NCI-H2227 (cell line): ENCODE measurements at regions not wholly inside any gene's neighbourhood (a gene's known extent, or its start where the extent isn't known, plus 50 kb on each side); places are given as distances from the start of the nearest gene placed in this dataset.

Experiments
- DNase-seq: peaks from one replicate; lab custom pipeline; 2025; ENCODE audit not compliant: unreplicated experiment; lab: John Stamatoyannopoulos, UW

DNA sequence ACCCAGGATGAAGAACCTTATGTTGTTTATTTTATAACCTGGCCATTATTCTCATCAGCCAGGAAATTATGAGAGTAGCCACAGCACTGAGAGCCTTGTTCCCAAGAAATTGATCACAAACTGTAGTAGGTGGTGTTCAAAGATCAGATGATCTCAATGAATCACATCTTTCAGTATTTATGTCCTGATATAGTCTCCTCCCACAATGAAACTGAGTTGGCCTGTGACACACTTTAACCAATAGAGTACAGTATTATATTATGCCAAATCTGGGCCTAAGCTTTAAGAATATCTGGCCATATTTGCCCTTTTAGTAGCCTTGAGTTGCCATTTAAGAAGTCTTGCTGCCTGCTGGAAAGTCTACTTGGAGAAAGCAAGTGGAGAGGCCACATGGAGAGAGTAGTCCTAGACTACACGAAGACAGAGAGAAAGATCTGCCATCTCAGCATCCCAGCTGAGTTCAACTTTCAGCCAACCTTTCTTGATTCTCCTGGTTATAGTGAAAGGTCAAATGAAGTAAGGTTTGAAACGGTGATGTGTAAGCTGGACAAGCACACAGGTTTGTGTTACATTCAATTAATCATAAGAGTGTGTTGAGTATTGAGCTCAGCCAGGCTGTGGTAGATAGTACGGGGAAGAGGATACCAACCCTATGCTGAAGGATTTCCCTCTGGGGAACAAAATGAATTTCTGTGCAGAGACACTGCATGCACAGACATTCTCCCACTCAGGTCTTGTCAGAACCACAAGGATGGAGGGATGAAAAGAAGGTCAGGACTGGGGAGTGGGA is 561.8 kb downstream of the SOX6 start:
- no peak for DNase-seq

DNA sequence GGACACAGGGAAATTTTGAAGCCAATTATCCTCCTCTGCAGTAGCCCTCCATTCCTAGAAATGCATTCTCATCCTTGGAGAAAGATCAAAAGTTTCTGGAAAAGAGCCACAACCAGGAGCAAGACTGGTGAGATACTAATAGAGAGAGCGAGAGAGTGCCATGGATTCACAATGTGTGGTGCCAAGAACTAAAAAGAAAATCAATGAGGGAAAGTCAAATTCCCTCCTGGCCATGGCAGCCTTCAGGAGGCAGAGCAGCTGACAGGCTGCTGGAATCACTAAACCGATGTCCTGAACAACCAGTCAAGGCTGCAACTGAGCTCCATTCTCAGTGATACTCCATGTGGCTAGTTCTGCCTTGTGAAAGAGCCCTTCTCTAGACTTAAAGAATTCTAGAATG is 561.0 kb downstream of the SOX6 start:
- no peak for DNase-seq

- DNase-seq, result no peak
These were observed 556.1 kb downstream of the SOX6 start for GRCh38 chr11:15800111-15800800.

DNA sequence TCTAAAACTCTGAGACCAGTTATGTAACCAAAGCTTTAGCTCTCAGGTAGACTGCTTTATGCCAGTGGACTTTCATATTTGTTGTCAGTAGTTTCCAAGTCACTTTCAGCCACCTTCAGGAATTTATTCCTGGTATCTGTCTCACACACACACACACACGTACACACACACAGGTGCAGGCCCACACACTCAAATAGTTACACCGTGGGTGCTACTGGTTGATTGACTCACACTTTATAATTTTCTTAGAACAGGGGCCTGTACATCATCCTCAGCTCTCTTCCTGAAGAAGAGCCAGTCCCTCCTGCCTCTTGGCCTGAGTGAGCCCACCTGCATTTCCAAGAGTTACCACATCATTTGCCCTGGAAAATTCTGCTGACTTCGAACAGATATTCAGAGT is 555.2 kb downstream of the SOX6 start:
- no peak for DNase-seq

GRCh38 chr11:15801616-15802015 is 554.7 kb downstream of the SOX6 start:
- no peak for DNase-seq

DNA sequence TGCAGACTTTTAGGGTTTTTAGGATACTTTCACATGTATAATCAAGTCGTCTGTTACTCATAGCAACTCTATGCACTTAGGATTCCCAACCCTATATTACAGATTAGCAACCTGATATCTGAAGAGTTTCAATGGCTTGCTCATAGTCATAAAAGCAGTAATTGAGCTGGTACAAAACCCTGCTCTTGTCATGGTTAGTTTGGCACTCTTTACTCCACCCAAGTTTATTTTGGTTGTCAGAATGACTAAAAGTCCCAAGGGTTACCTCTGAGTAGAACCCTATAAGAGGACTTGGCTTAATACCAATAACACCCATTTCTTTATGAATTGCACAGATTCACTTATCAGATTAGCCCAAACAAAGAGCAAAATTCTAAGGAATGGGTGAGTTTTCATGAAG is 550.6 kb downstream of the SOX6 start:
- DNase-seq, result no peak

DNA sequence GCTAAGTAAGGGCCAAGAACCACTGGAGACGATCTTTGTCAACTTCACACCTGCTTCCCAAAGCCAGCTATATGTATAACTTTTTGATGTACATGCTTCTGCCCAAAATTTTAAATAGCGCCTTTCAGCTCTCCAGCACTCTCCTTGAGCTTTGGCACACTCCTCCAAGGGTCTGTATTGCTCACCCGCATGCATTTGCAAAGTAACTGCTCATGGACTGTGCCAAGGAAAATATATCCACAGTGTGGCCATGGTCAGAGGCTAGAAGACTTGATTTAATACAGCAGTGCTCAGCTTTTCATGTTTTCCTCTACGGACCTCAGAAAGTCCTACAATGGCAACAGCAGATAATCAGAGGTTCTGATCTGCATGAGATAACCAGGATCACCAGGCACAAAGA is 550.1 kb downstream of the SOX6 start:
- no peak for DNase-seq

- peak; percentile 28 for DNase-seq
These were observed 548.5 kb downstream of the SOX6 start for GRCh38 chr11:15807827-15808226.

GRCh38 chr11:15810082-15810481 is 546.3 kb downstream of the SOX6 start:
- DNase-seq, result no peak

DNA sequence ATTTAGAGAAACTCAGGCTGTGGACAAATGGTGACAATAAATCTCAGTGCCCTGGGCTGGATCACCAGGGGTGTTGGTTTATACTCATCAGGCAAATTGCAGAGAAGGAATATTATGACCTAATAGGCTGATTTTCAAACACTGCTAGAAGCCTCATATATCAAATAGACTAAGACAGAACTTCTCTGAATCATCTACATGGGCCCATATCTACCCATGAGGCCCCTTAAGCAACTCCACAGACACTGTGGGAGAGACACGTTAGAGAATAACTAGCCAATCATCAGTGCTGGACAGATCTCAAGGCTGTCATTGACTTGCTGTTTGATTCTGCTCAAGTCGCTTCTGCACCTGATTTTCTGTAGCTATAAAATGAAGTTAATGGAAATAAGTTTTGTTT is 545.8 kb downstream of the SOX6 start:
- DNase-seq, result no peak

- DNase-seq, result no peak
These were observed 540.8 kb downstream of the SOX6 start for GRCh38 chr11:15815246-15816195.

- DNase-seq, result no peak
These were observed 540.0 kb downstream of the SOX6 start for GRCh38 chr11:15816260-15816871.

DNA sequence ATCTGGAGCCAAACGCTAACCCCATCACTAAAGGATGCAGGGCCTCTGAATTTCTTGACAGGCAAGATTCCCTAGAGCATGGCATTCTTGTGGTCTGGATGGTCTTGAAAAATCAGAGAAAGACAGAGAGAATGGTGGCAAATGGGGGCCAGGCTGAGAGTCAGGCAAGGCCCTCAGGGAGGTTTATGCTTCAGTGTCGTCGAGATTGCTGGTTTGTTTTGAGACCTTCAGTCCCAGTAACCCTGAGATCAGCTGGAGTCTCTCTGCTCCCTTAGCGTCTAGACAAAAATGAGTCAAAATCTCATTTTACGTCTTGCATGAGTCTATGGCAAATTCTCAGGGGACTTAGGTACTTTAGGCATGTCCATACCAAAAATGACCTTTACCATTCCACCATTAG is 539.3 kb downstream of the SOX6 start:
- DNase-seq, result no peak

DNA sequence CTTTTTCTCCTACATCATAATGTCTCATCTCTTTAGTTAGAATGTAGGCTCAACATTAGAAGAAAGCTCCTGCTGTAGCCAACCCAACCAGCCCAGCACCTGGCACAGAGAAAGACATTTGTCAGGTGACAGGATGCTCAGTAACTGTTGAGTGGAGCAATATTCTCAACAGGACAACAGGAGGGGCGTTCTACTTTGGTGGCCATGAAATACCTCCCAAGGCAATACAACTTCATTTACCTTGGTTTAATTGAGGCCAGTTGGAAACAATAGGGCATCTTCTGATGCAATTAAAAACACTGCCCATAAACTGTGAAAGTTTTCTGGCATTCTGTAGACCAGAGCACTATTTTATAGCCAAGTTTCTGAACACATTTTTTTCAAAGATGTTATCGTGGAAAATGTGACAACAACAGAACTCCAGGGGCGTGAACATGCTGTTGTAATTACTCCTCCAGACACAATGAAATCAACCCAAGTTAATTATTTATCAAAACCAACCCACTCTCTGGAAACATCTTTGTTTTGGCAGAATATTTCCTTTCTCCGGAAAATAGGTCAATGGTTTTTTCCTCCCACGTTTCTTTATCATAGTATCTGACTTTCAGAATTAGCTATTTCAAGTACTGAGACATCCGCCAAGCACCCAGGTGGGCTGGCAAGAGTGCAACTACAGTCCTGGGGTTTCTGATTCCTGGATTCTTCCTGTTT is 538.1 kb downstream of the SOX6 start:
- no peak for DNase-seq

DNA sequence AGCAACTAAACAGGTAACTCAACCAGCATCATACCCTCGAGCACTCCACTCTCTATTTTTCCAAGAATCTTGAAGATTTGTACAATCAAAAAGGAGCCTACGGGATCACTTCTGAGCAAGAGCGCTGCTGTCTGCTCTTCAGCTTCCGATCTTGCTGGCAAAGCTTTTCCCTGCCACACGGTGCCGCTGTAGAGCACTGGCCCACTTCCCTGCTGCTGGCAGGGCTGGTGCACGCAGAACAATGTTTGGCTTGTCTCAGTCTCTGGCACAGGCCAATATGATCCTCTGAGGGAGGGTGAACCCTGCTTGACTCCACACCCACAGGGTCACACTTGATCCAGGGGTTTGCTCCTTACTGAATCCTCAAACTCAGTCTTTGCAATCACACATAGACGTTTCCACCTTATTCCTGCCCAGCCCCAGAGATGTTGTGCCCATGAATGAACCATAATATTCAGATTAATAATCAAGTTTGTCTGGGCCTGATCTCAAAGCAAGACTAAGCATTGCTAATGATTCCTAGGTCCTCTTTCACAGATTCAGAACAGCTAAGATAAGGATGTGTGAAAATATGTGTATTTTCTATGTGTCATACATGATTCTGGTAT is 536.6 kb downstream of the SOX6 start:
- peak; percentile 16 for DNase-seq

DNA sequence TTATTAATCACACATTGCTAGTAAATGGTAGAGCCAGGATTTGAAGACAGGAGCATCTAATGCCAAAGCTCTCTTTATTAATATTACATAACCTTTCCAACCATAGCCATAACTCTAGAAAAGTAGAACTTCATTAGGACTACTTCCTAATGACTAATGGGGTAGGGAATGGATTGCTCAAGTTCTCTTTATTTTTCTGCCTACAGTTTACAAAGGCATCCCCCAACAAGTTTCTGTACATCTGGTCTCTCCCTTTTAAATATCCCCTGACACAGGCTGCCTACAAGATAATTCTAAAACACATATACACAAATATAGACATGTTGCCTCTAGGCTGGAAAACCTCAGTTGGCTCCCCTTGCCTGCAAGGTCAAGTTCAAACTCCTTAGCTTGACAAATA is 534.9 kb downstream of the SOX6 start:
- DNase-seq, result no peak

GRCh38 chr11:15824060-15824459 is 532.3 kb downstream of the SOX6 start:
- no peak for DNase-seq

DNA sequence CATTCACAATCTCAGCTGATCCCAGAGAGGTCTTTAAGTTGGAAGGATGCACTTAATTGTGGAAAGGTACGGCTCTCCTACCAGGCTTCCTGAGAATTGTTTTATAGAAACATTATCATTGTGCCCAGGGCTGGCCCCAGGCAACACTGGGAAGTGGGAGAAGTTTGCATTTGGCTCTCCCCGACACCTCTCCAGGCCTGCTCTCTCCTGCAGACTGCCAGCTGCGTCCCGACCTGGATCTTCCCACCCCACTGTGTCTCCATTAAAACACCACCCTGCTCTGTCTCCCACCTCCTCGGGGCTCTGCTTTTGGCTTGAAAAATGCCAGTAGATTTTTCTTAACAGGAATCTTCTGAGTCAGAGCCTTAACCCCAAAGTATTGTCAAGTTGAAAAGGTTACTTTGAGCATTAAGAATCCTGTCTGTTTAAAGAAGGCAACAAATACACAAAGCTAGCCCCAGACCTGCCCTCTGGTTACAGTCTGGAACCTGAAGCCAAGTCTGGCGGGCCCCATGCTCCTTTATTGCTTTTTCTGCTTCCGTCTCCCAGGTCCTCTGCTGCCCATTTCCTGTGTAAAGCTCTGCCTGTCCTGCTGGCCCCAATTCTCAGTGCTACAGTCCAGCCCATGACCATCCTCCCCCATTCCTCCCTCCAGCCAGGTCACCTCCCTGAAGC is 530.2 kb downstream of the SOX6 start:
- no peak for DNase-seq

GRCh38 chr11:15826826-15827225 is 529.5 kb downstream of the SOX6 start:
- peak; percentile 68 for DNase-seq
